PC-3 (cell line): ENCODE measurements at regions not wholly inside any gene's neighbourhood (a gene's known extent, or its start where the extent isn't known, plus 50 kb on each side); places are given as distances from the start of the nearest gene placed in this dataset.

ENCODE experiments used
- ATAC-seq: fragments of 200-7000 bp; cut with Tn5 transposase; 2 replicates; pipeline ENCODE4 v1.9.1; 2020; ENCODE audit warnings: mild to moderate bottlenecking, moderate library complexity
- BruUV-seq: library from RNA; stranded (reverse); fragments of 400-500 nt; replicated peaks from 2 replicates; lab custom pipeline; 2021; lab: Mats Ljungman, UMichigan
- CTCF ChIA-PET: fragments of 300-600 bp; sonication (Branson Sonifier 250); formaldehyde crosslinking; loops from one replicate; lab custom pipeline; 2022; ENCODE audit warnings: antibody characterized with exemption; lab: Charles Lee
- POLR2A ChIA-PET: fragments of 300-600 bp; sonication (Branson Sonifier 250); formaldehyde crosslinking; loops from one replicate; lab custom pipeline; 2022; ENCODE audit warnings: antibody characterized with exemption; ENCODE audit not compliant: unreplicated experiment; lab: Charles Lee
- DNase-seq: peaks from one replicate; pipeline ENCODE4 v3.0.0-alpha.2; 2015
- H2AFZ ChIP-seq: fragments of 300-600 bp; sonication (generic); 2 replicates; pipeline ENCODE4 v1.6.0; 2016; ENCODE audit warnings: antibody characterized with exemption, low read length
- H3F3A ChIP-seq: fragments of 300-600 bp; sonication (generic); one replicate; pipeline ENCODE4 v1.6.0; 2017; ENCODE audit warnings: antibody characterized with exemption, low read length, control low read depth, mild to moderate bottlenecking; ENCODE audit not compliant: unreplicated experiment
- H3K27ac ChIP-seq: fragments of 300-600 bp; sonication (generic); 2 replicates; pipeline ENCODE4 v1.5.1; 2016; ENCODE audit warnings: mild to moderate bottlenecking, low read length
- H3K27me3 ChIP-seq: fragments of 300-600 bp; sonication (generic); 2 replicates; pipeline ENCODE4 v1.6.1; 2016; ENCODE audit warnings: low read length, mixed read lengths
- H3K36me3 ChIP-seq: fragments of 300-600 bp; sonication (generic); 2 replicates; pipeline ENCODE4 v1.6.1; 2016; ENCODE audit warnings: low read depth, mixed run types, low read length, mixed read lengths
- H3K4me1 ChIP-seq: fragments of 300-600 bp; sonication (generic); 2 replicates; pipeline ENCODE4 v1.5.1; 2016; ENCODE audit warnings: low read length; ENCODE audit not compliant: insufficient read depth
- H3K4me2 ChIP-seq: fragments of 300-600 bp; sonication (generic); 2 replicates; pipeline ENCODE4 v1.6.0; 2016; ENCODE audit warnings: low read length
- H3K4me3 ChIP-seq: fragments of 300-600 bp; sonication (generic); 2 replicates; pipeline ENCODE4 v1.5.1; 2016; ENCODE audit warnings: mild to moderate bottlenecking, low read length, mixed read lengths
- H3K79me2 ChIP-seq: fragments of 300-600 bp; sonication (generic); 2 replicates; pipeline ENCODE4 v1.6.1; 2017; ENCODE audit warnings: low read length, mixed read lengths
- H3K9ac ChIP-seq: fragments of 300-600 bp; sonication (generic); 2 replicates; pipeline ENCODE4 v1.6.0; 2016; ENCODE audit warnings: mild to moderate bottlenecking, low read length
- H3K9me2 ChIP-seq: fragments of 300-600 bp; sonication (generic); replicated peaks from 2 replicates; pipeline ENCODE4 v1.6.1; 2016; ENCODE audit warnings: mixed run types, low read length, mixed read lengths
- H3K9me3 ChIP-seq: fragments of 300-600 bp; sonication (generic); 2 replicates; pipeline ENCODE4 v1.6.1; 2016; ENCODE audit warnings: low read length, mixed read lengths
- H4K20me1 ChIP-seq: fragments of 300-600 bp; sonication (generic); 2 replicates; pipeline ENCODE4 v1.6.1; 2016; ENCODE audit warnings: low read length, mixed read lengths
- EZH2 ChIP-seq: fragments of 300-600 bp; sonication (generic); IDR thresholded peaks from one replicate; pipeline ENCODE4 v1.6.1; 2017; ENCODE audit warnings: antibody characterized with exemption, mild to moderate bottlenecking, low read length; ENCODE audit not compliant: unreplicated experiment
- EZH2phosphoT487 ChIP-seq: fragments of 300-600 bp; sonication (generic); IDR thresholded peaks from 2 replicates; pipeline ENCODE4 v1.6.1; 2018; ENCODE audit warnings: mild to moderate bottlenecking, antibody characterized with exemption, low read length, borderline replicate concordance
- intact Hi-C: fragments of 100-400 bp; cut with micrococcal nuclease; formaldehyde crosslinking; loops from 2 replicates; pipeline ENCODE4 v1.9.0; 2023
- TF ChIP-seq, protein P1 (sequence below): fragments of 300-600 bp; sonication (generic); conservative IDR thresholded peaks from 2 replicates; pipeline ENCODE4 v1.5.1; 2017; ENCODE audit warnings: antibody characterized with exemption, low read depth, mild to moderate bottlenecking, low read length

DNA sequence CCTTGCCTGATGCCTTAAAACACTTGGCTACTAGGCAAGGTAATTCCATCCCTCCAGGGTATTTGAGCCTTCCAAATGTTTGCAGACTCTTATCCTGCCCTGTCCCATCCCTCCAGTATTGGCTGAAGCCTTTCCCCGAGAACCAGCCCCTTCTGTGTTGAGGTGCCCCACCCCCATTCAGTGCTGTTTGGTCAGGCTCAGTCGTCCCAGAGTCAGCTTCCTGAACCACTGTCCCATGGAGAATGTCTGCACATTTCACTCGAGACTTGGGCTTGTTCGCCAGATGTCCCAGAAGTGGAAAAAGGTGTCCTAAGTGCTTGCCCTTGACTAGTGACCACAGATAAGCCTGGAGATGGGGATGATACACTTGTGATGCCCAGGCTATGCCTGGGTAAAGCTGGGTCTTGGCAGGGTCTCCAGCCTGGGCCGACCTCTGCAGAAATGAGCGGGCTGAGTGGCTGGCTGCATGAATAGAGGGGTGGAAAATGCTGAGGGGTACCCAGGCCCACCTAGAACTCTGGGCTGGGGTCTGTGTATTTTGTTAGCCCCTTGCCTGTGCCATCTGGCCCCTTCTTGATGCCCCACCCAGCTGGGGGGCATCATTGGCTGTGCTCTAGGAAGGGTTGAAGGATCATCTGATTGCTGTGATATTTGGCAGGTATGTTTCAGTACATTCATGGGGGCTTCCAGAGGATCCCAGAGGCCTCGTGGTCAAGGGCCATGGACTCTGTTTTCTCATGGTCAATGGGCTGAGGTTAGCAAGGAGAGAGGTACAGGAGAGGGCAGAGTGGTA lies 178.4 kb downstream of the MACROH2A1 start:
- no peak overlapping the region for H3K4me2 ChIP-seq
- H3K36me3 ChIP-seq = no peaks in the 10 kb centered on the region
- no peak overlapping the region for H2AFZ ChIP-seq
- intact Hi-C loops = no loop called here
- no peaks in the 10 kb centered on the region for H3K79me2 ChIP-seq
- DNase-seq (no peak), ATAC-seq (no peak)
- no peaks in the 10 kb centered on the region for H3K9me3 ChIP-seq
- H3K27me3 ChIP-seq = no peaks in the 10 kb centered on the region
- H3K9ac ChIP-seq = no peak overlapping the region
- ChIA-PET POLR2A (no interaction called here), CTCF (no interaction called here)
- TF ChIP-seq EZH2phosphoT487 (no peak), EZH2 (no peak)
- TF ChIP-seq, protein P1, sequence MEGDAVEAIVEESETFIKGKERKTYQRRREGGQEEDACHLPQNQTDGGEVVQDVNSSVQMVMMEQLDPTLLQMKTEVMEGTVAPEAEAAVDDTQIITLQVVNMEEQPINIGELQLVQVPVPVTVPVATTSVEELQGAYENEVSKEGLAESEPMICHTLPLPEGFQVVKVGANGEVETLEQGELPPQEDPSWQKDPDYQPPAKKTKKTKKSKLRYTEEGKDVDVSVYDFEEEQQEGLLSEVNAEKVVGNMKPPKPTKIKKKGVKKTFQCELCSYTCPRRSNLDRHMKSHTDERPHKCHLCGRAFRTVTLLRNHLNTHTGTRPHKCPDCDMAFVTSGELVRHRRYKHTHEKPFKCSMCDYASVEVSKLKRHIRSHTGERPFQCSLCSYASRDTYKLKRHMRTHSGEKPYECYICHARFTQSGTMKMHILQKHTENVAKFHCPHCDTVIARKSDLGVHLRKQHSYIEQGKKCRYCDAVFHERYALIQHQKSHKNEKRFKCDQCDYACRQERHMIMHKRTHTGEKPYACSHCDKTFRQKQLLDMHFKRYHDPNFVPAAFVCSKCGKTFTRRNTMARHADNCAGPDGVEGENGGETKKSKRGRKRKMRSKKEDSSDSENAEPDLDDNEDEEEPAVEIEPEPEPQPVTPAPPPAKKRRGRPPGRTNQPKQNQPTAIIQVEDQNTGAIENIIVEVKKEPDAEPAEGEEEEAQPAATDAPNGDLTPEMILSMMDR = no peak
- H3K4me1 ChIP-seq = peaks cover 15% of the 10 kb centered on the region
- BruUV-seq = no TSS peak
- no peaks in the 10 kb centered on the region for H3F3A ChIP-seq
- H3K27ac ChIP-seq = no peak overlapping the region
- H3K4me3 ChIP-seq = no peak overlapping the region
- H4K20me1 ChIP-seq = no peaks in the 10 kb centered on the region
- no peaks in the 10 kb centered on the region for H3K9me2 ChIP-seq

DNA sequence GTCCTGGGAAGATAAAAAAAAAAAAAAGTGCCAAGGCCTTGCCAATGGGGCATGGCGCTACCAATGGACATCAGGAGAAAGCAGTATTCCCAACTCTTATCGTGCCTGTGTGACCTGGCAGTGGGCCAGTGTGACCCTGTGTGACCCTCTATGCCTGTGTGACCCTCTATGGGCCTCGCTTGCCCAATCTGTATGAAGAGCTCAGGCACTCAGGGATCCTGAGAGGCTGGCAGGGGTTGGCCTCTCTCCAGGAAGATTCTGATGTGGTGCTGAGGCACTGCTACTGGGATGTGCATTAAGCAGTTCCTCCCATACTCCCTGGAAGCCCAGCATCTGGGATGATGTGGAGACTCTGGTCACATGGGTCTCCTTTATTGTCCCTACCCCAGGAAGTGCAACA lies 179.2 kb downstream of the MACROH2A1 start:
- Histone ChIP-seq H3K27me3 (no peaks in the 10 kb centered on the region), H3K9me3 (no peaks in the 10 kb centered on the region), H3K9ac (no peak overlapping the region), H3K4me1 (peaks cover 15% of the 10 kb centered on the region), H3K36me3 (no peaks in the 10 kb centered on the region), H3K79me2 (no peaks in the 10 kb centered on the region), H3K27ac (no peak overlapping the region), H3K4me3 (no peak overlapping the region), H3K9me2 (no peaks in the 10 kb centered on the region), H3K4me2 (no peak overlapping the region), H4K20me1 (no peaks in the 10 kb centered on the region), H2AFZ (no peak overlapping the region), H3F3A (no peaks in the 10 kb centered on the region)
- ATAC-seq (no peak), DNase-seq (no peak)
- TF ChIP-seq, protein P1 = no peak
- TF ChIP-seq EZH2 (no peak), EZH2phosphoT487 (no peak)
- no TSS peak for BruUV-seq
- CTCF ChIA-PET = no interaction called here
- POLR2A ChIA-PET = no interaction called here
- intact Hi-C loops = no loop called here
